PC-3 (cell line): ENCODE measurements at regions not wholly inside any gene's neighbourhood (a gene's known extent, or its start where the extent isn't known, plus 50 kb on each side); places are given as distances from the start of the nearest gene placed in this dataset.
A peak's percentile ranks its signal among the peaks of the same experiment; 100 is the strongest.

Experiments used
- ATAC-seq: fragments of 200-7000 bp; cut with Tn5 transposase; 2 replicates; pipeline ENCODE4 v1.9.1; 2020; ENCODE audit warnings: mild to moderate bottlenecking, moderate library complexity
- BruUV-seq: library from RNA; stranded (reverse); fragments of 400-500 nt; replicated peaks from 2 replicates; lab custom pipeline; 2021; lab: Mats Ljungman, UMichigan
- CTCF ChIA-PET: fragments of 300-600 bp; sonication (Branson Sonifier 250); formaldehyde crosslinking; loops from one replicate; lab custom pipeline; 2022; ENCODE audit warnings: antibody characterized with exemption; lab: Charles Lee
- POLR2A ChIA-PET: fragments of 300-600 bp; sonication (Branson Sonifier 250); formaldehyde crosslinking; loops from one replicate; lab custom pipeline; 2022; ENCODE audit warnings: antibody characterized with exemption; ENCODE audit not compliant: unreplicated experiment; lab: Charles Lee
- DNase-seq: peaks from one replicate; pipeline ENCODE4 v3.0.0-alpha.2; 2015
- H2AFZ ChIP-seq: fragments of 300-600 bp; sonication (generic); 2 replicates; pipeline ENCODE4 v1.6.0; 2016; ENCODE audit warnings: antibody characterized with exemption, low read length
- H3F3A ChIP-seq: fragments of 300-600 bp; sonication (generic); one replicate; pipeline ENCODE4 v1.6.0; 2017; ENCODE audit warnings: antibody characterized with exemption, low read length, control low read depth, mild to moderate bottlenecking; ENCODE audit not compliant: unreplicated experiment
- H3K27ac ChIP-seq: fragments of 300-600 bp; sonication (generic); 2 replicates; pipeline ENCODE4 v1.5.1; 2016; ENCODE audit warnings: mild to moderate bottlenecking, low read length
- H3K27me3 ChIP-seq: fragments of 300-600 bp; sonication (generic); 2 replicates; pipeline ENCODE4 v1.6.1; 2016; ENCODE audit warnings: low read length, mixed read lengths
- H3K36me3 ChIP-seq: fragments of 300-600 bp; sonication (generic); 2 replicates; pipeline ENCODE4 v1.6.1; 2016; ENCODE audit warnings: low read depth, mixed run types, low read length, mixed read lengths
- H3K4me1 ChIP-seq: fragments of 300-600 bp; sonication (generic); 2 replicates; pipeline ENCODE4 v1.5.1; 2016; ENCODE audit warnings: low read length; ENCODE audit not compliant: insufficient read depth
- H3K4me2 ChIP-seq: fragments of 300-600 bp; sonication (generic); 2 replicates; pipeline ENCODE4 v1.6.0; 2016; ENCODE audit warnings: low read length
- H3K4me3 ChIP-seq: fragments of 300-600 bp; sonication (generic); 2 replicates; pipeline ENCODE4 v1.5.1; 2016; ENCODE audit warnings: mild to moderate bottlenecking, low read length, mixed read lengths
- H3K79me2 ChIP-seq: fragments of 300-600 bp; sonication (generic); 2 replicates; pipeline ENCODE4 v1.6.1; 2017; ENCODE audit warnings: low read length, mixed read lengths
- H3K9ac ChIP-seq: fragments of 300-600 bp; sonication (generic); 2 replicates; pipeline ENCODE4 v1.6.0; 2016; ENCODE audit warnings: mild to moderate bottlenecking, low read length
- H3K9me2 ChIP-seq: fragments of 300-600 bp; sonication (generic); replicated peaks from 2 replicates; pipeline ENCODE4 v1.6.1; 2016; ENCODE audit warnings: mixed run types, low read length, mixed read lengths
- H3K9me3 ChIP-seq: fragments of 300-600 bp; sonication (generic); 2 replicates; pipeline ENCODE4 v1.6.1; 2016; ENCODE audit warnings: low read length, mixed read lengths
- H4K20me1 ChIP-seq: fragments of 300-600 bp; sonication (generic); 2 replicates; pipeline ENCODE4 v1.6.1; 2016; ENCODE audit warnings: low read length, mixed read lengths
- EZH2 ChIP-seq: fragments of 300-600 bp; sonication (generic); IDR thresholded peaks from one replicate; pipeline ENCODE4 v1.6.1; 2017; ENCODE audit warnings: antibody characterized with exemption, mild to moderate bottlenecking, low read length; ENCODE audit not compliant: unreplicated experiment
- EZH2phosphoT487 ChIP-seq: fragments of 300-600 bp; sonication (generic); IDR thresholded peaks from 2 replicates; pipeline ENCODE4 v1.6.1; 2018; ENCODE audit warnings: mild to moderate bottlenecking, antibody characterized with exemption, low read length, borderline replicate concordance
- intact Hi-C: fragments of 100-400 bp; cut with micrococcal nuclease; formaldehyde crosslinking; loops from 2 replicates; pipeline ENCODE4 v1.9.0; 2023
- TF ChIP-seq, protein P1 (sequence below): fragments of 300-600 bp; sonication (generic); conservative IDR thresholded peaks from 2 replicates; pipeline ENCODE4 v1.5.1; 2017; ENCODE audit warnings: antibody characterized with exemption, low read depth, mild to moderate bottlenecking, low read length

DNA sequence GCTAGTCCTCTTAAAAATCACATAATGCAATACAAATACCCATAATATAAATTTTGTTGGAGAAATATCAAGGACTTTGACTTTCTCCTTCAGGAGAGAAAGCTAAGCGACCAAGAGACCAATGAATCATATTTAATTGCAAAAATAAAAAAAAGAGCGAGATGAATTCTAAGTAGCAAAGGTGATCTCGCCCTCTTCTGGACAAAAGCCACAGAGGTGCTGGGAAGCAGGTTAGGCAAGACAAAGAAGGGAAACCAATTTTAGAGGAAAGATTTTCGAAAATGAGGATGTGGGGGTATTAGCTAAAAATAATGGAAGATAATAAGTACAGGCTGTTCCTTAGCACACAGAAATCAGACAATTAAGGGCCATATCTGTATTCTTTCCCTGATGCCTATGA is 111.4 kb upstream of the PLAAT1 start:
- H3K79me2 ChIP-seq = no peaks in the 10 kb centered on the region
- H3K4me3 ChIP-seq = no peak overlapping the region
- H3K9me2 ChIP-seq = no peaks in the 10 kb centered on the region
- no peaks in the 10 kb centered on the region for H3F3A ChIP-seq
- H3K27me3 ChIP-seq = peaks cover 70% of the 10 kb centered on the region
- intact Hi-C loops = loop anchor here (10.0 kb wide), 1 partner anchor 315 kb away; no protein-coding TSS in a partner anchor
- no peaks in the 10 kb centered on the region for H3K36me3 ChIP-seq
- ATAC-seq (peak; percentile 38), DNase-seq (peak; percentile 45)
- no peaks in the 10 kb centered on the region for H3K9me3 ChIP-seq
- H3K4me1 ChIP-seq = no peaks in the 10 kb centered on the region
- CTCF ChIA-PET = no interaction called here
- TF ChIP-seq EZH2 (no peak), EZH2phosphoT487 (no peak)
- TF ChIP-seq, protein P1, sequence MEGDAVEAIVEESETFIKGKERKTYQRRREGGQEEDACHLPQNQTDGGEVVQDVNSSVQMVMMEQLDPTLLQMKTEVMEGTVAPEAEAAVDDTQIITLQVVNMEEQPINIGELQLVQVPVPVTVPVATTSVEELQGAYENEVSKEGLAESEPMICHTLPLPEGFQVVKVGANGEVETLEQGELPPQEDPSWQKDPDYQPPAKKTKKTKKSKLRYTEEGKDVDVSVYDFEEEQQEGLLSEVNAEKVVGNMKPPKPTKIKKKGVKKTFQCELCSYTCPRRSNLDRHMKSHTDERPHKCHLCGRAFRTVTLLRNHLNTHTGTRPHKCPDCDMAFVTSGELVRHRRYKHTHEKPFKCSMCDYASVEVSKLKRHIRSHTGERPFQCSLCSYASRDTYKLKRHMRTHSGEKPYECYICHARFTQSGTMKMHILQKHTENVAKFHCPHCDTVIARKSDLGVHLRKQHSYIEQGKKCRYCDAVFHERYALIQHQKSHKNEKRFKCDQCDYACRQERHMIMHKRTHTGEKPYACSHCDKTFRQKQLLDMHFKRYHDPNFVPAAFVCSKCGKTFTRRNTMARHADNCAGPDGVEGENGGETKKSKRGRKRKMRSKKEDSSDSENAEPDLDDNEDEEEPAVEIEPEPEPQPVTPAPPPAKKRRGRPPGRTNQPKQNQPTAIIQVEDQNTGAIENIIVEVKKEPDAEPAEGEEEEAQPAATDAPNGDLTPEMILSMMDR = peak; percentile 65
- POLR2A ChIA-PET = no interaction called here
- H3K9ac ChIP-seq = no peak overlapping the region
- BruUV-seq = no TSS peak
- H2AFZ ChIP-seq = no peak overlapping the region
- no peaks in the 10 kb centered on the region for H4K20me1 ChIP-seq
- no peak overlapping the region for H3K27ac ChIP-seq
- no peak overlapping the region for H3K4me2 ChIP-seq

DNA sequence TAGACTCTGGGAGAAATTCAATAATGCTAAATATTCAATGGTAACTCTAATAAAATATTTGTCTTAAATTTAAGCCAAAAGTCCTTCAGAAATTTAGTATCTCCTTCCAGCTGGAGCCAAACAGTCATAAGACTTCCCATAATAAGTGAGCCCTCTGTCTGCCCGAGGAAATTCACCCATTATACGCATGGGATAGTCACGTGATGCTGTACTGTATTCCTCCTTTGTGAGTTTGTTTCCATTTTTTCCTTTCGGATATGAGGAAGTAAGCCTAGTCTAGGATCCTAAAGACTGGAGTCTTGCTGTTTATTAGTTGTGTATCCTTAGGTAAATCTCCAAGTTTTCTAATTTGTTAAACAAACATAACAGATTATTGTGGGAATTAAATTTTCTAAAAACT is 110.4 kb upstream of the PLAAT1 start:
- ChIA-PET POLR2A (no interaction called here), CTCF (no interaction called here)
- H3K9me2 ChIP-seq = no peaks in the 10 kb centered on the region
- H3K27ac ChIP-seq = no peak overlapping the region
- H2AFZ ChIP-seq = no peak overlapping the region
- BruUV-seq = no TSS peak
- no peaks in the 10 kb centered on the region for H3K4me1 ChIP-seq
- no peak for DNase-seq
- H3K4me2 ChIP-seq = no peak overlapping the region
- no peak overlapping the region for H3K9ac ChIP-seq
- intact Hi-C loops = no loop called here
- no peaks in the 10 kb centered on the region for H3F3A ChIP-seq
- H3K79me2 ChIP-seq = no peaks in the 10 kb centered on the region
- H3K27me3 ChIP-seq = peaks cover 61% of the 10 kb centered on the region
- TF ChIP-seq, protein P1 = no peak
- TF ChIP-seq EZH2phosphoT487 (no peak), EZH2 (no peak)
- no peaks in the 10 kb centered on the region for H3K9me3 ChIP-seq
- no peaks in the 10 kb centered on the region for H3K36me3 ChIP-seq
- ATAC-seq = no peak
- no peak overlapping the region for H3K4me3 ChIP-seq
- H4K20me1 ChIP-seq = no peaks in the 10 kb centered on the region

- ChIA-PET CTCF (no interaction called here), POLR2A (no interaction called here)
- H2AFZ ChIP-seq = no peak overlapping the region
- H3K9ac ChIP-seq = no peak overlapping the region
- peaks cover 58% of the 10 kb centered on the region for H3K27me3 ChIP-seq
- no TSS peak for BruUV-seq
- no peaks in the 10 kb centered on the region for H3F3A ChIP-seq
- H3K36me3 ChIP-seq = no peaks in the 10 kb centered on the region
- H3K4me1 ChIP-seq = no peaks in the 10 kb centered on the region
- no peaks in the 10 kb centered on the region for H4K20me1 ChIP-seq
- H3K9me3 ChIP-seq = no peaks in the 10 kb centered on the region
- DNase-seq (no peak), ATAC-seq (no peak)
- no peaks in the 10 kb centered on the region for H3K9me2 ChIP-seq
- intact Hi-C loops = no loop called here
- H3K79me2 ChIP-seq = no peaks in the 10 kb centered on the region
- no peak overlapping the region for H3K4me2 ChIP-seq
- no peak overlapping the region for H3K4me3 ChIP-seq
- no peak for TF ChIP-seq EZH2phosphoT487
- no peak for TF ChIP-seq EZH2
- TF ChIP-seq, protein P1 = no peak
- no peak overlapping the region for H3K27ac ChIP-seq
These were observed 108.8 kb upstream of the PLAAT1 start for GRCh38 chr3:193132241-193132640.
